Kidney tubule cell (primary cell): ENCODE measurements at regions not wholly inside any gene's neighbourhood (a gene's known extent, or its start where the extent isn't known, plus 50 kb on each side); places are given as distances from the start of the nearest gene placed in this dataset.

Source experiments
- DNase-seq: peaks from one replicate; pipeline ENCODE4 v3.0.0-alpha.2; 2018; ENCODE audit warnings: low spot score

- DNase-seq, result no peak
Measured at GRCh38 chr10:10516346-10517130, 501.1 kb upstream of the CELF2 start.

- no peak for DNase-seq
Measured at GRCh38 chr10:10517866-10518265, 499.8 kb upstream of the CELF2 start.

- DNase-seq, result no peak
Measured at GRCh38 chr10:10519674-10520073, 498.0 kb upstream of the CELF2 start.

GRCh38 chr10:10520491-10521385, 496.9 kb upstream of the CELF2 start:
- no peak for DNase-seq

- DNase-seq, result no peak
Measured at GRCh38 chr10:10526846-10527245, 490.8 kb upstream of the CELF2 start.

GRCh38 chr10:10527861-10528562, 489.7 kb upstream of the CELF2 start:
- DNase-seq, result no peak

GRCh38 chr10:10528563-10528910, 489.1 kb upstream of the CELF2 start:
- DNase-seq, result no peak

GRCh38 chr10:10530313-10530712, 487.4 kb upstream of the CELF2 start:
- DNase-seq, result no peak

GRCh38 chr10:10532236-10532635, 485.4 kb upstream of the CELF2 start:
- no peak for DNase-seq

GRCh38 chr10:10532826-10533225, 484.8 kb upstream of the CELF2 start:
- no peak for DNase-seq

- no peak for DNase-seq
Measured at GRCh38 chr10:10533437-10533836, 484.2 kb upstream of the CELF2 start.

GRCh38 chr10:10538326-10538725, 479.3 kb upstream of the CELF2 start:
- no peak for DNase-seq

- no peak for DNase-seq
Measured at GRCh38 chr10:10540398-10540797, 477.3 kb upstream of the CELF2 start.

- DNase-seq, result no peak
Measured at GRCh38 chr10:10542477-10542876, 475.2 kb upstream of the CELF2 start.

GRCh38 chr10:10544890-10545289, 472.8 kb upstream of the CELF2 start:
- no peak for DNase-seq

GRCh38 chr10:10545771-10546170, 471.9 kb upstream of the CELF2 start:
- no peak for DNase-seq

- DNase-seq, result no peak
Measured at GRCh38 chr10:10551596-10552301, 465.9 kb upstream of the CELF2 start.

GRCh38 chr10:10552948-10553347, 464.7 kb upstream of the CELF2 start:
- no peak for DNase-seq

GRCh38 chr10:10564081-10564794, 453.4 kb upstream of the CELF2 start:
- DNase-seq, result no peak

GRCh38 chr10:10576937-10577336, 440.7 kb upstream of the CELF2 start:
- DNase-seq, result no peak

- DNase-seq, result no peak
Measured at GRCh38 chr10:10579709-10580108, 438.0 kb upstream of the CELF2 start.
